Fibroblast of skin of left biceps (primary cell): ENCODE measurements at regions not wholly inside any gene's neighbourhood (a gene's known extent, or its start where the extent isn't known, plus 50 kb on each side); places are given as distances from the start of the nearest gene placed in this dataset.
A peak's percentile ranks its signal among the peaks of the same experiment; 100 is the strongest.
"Not testable (repeated sequence)": the region's sequence is repeated elsewhere in the genome, so short reads cannot be mapped to it uniquely, and the experiment has no call there.

Experiments used
- DNase-seq, 2 experiments: peaks; one replicate each; pipeline ENCODE4 v3.0.0-alpha.2; 2013; ENCODE audit warnings: low read depth in 2 of 2

GRCh38 chr9:73095425-73095824 is 56.2 kb upstream of the ANXA1 start:
- no peak for DNase-seq

GRCh38 chr9:73093740-73094379 is 57.8 kb upstream of the ANXA1 start:
- no peak for DNase-seq

DNA sequence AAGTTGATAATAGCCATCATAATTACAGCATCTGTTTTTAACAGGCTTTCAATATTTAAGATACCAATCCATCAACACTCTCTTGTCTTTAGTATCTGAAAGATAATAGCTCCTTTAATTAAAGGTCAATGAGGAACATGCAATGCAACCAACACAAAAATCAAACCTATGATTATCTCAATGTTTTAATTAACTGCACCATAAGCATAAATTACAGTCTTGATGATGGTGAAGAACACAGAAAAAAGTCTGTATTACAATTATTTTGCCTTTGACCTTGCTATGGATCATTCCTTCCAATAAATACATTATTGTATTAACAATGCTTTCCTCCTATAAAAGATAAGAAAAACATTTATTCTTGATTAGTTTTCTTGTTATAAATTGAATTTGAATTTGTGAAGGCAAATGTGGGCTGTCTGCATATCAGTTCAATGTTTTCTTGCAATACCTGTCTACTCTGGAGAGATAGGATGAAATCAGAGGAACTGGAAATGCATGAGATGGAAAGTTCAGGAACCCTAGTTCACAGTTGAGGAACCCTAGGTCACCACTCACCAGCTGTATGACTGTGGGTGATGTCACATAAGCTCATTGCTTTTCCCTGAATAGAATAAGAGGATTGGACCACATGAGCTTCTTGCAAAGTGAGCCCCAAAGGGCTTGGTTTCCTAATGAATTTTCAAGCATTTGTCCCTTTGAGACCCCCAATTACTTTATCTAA is 58.5 kb upstream of the ANXA1 start:
- DNase-seq = no peak

DNA sequence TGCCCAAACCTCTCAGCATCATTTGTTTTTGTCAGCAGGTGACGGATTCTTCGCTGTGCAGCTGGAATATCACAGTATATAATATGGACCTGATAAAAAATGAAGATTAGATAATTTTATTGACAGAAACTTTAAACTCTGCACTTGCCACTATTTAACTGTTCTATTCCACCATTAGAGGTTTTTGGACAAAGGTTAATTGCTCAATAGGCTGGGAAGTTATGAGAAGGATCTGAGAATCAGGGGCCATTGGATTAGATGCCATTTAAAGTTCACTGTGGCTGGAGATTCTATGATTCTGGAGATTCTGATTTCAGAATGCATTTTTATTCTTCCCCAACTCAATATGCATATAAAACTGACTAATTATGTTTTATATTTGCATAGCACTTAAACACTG is 59.8 kb upstream of the ANXA1 start:
- DNase-seq = no peak

GRCh38 chr9:73090214-73090613 is 61.5 kb upstream of the ANXA1 start:
- DNase-seq = no peak

DNA sequence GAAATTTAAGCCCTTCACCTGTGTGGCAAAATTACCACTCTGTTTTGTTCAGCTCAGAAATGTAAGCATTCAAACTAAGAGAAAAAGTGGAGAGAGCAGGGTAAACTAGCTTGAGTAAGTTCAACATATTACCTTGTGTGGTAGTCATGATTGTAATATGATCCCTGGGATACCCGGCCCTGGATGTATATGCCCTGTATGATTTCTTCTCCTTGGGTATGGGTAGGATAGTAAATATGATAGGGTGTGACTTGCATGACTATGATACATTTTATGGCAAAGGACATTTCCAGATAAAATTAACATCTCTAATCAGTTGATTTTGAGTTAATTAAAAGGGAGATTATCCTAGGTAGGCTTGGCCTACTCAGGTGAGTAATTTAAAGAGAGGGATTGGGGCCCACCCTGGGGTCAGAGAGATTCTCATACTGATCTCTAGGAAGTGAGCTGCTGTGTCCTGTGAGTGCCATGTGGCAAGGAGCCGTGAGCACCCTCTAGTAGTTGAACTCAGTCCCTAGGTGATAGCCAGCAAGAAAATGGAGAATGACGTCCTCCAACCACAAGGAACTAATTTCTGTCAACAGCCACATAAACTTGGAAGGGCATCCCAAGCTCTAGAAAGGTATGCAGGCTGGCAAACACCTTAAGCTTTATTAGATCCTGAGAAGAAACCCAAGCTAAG is 62.2 kb upstream of the ANXA1 start:
- no peak for DNase-seq

GRCh38 chr9:73087876-73088275 is 63.8 kb upstream of the ANXA1 start:
- not testable (repeated sequence) for DNase-seq

GRCh38 chr9:73083519-73083918 is 68.1 kb upstream of the ANXA1 start:
- no peak for DNase-seq

- peak; percentile 3 to 8 for DNase-seq
Measured at GRCh38 chr9:73081979-73082657, 69.5 kb upstream of the ANXA1 start.

DNA sequence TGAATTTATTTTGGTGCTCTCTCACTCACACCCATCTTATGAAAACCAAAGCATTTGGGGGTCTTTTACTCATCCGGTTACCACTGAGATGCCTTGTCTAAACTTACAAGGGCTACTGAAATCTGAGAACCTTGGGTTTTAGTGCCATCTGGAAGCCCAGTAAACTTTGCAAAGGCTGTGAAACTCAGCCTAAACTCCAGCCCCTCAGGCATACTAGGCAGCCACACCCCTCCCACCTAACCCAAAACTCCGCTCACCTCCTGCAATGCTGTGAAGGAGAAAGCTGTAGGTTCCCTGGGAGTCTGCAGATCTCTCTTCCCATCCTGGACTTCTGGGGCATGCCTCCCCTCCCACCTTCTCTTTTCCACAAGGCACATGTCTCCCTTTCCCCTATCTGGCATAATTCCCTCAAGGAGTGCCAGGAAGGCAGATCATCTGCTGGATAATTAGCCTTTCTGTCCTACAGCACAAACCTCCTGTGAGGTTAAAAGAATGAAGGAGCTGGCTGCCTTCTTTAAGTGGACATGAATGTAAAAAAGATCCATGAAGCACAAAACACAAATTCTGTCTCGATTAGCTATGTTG is 71.5 kb upstream of the ANXA1 start:
- no peak for DNase-seq

GRCh38 chr9:73079326-73079725 is 72.3 kb upstream of the ANXA1 start:
- DNase-seq = no peak

DNA sequence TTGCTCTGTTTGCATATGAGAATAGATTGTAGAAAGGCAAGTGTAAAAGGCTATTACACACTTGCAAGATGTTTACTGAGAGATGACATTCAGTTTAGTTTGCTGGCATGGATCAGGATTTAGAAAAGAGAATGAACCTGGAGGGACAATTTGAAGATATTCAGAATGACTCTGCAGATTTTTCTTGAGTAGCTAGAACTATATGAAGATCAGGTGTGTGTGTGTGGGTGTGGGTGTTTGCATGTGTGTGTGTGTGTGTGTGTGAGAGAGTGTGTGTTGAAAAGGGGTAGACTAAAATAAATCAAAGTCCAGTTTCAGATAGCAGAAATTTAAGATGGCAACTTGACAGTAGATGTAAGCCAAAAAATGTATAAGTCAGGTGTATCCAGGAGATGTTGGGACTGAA is 74.0 kb upstream of the ANXA1 start:
- DNase-seq = no peak

DNA sequence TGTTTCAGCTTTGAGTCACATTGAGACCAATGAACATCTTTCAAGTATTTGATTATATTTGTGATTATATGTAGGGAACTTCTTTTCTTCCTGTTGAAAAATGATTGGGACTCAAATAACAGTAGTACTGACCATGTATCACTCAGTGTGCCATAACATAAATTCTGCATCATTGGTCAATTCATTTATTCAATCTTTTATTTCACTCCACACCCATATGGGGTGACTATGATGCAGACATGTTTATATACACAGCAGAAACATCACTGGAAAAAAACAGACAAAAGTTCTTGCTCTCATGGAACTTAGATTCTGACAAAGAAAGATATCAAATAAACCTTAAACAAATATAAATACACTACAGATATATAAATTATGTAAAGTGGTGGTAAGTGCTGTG is 74.7 kb upstream of the ANXA1 start:
- DNase-seq = no peak

- no peak for DNase-seq
Measured at GRCh38 chr9:73074176-73074708, 77.4 kb upstream of the ANXA1 start.

GRCh38 chr9:73073337-73074175 is 78.1 kb upstream of the ANXA1 start:
- no peak for DNase-seq

GRCh38 chr9:73067074-73067473 is 84.6 kb upstream of the ANXA1 start:
- DNase-seq = no peak

DNA sequence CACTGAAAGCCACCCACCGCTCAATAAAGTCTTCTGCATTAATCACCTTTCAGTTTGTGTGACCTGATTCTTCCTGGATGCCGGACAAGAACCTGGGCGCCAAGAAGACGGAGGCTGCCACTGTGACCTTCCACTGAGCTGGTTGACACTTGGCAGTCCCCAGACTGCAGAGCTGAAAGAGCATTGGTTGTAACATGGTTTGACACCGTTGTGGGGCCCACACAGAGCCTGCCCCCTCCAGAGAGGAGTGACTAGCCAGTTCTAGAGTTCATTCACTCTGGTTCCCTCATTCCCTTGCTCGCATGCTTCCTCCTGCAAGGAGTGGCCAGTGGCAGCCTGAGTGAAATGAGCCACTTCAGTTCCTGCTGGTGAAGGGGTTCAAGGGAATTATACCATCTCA is 86.2 kb upstream of the ANXA1 start:
- no peak for DNase-seq

DNA sequence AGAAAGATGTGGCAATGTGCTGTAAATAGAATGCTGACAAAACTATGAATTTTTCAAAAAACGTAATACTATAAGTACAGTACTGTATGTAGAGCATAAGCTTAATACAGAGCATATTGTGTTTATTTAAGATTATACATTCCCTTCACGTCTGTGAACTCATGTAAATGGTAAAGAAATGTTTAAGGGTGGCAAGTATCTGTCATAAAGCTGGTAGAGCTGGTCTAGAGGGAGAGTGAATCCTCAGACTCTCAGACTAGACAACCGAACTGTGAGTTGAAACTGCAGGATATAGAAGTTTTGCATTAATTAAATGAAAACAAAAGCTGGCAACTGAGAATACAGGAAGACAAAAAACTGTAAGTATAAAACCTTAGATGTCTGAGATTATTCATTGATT is 87.3 kb upstream of the ANXA1 start:
- DNase-seq = no peak

GRCh38 chr9:73061146-73061545 is 90.5 kb upstream of the ANXA1 start:
- no peak for DNase-seq

DNA sequence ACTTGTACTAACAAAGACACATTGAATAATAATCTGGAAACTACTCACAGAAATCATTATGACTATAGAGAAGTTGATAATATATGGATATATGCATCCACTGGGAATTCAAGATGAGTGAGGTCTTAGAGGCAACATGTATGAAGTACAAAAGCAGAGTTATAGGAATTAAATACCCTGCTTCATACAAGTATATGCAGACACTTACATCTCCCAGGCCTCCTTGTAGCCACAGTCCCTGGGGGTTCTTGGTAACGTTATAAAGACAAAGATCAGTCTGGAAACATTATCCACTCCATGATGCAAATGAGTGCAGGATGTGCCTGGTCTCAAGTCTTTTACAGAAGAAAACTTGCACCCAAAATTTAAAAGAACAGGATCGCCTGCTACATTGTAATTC is 92.4 kb upstream of the ANXA1 start:
- DNase-seq = no peak

GRCh38 chr9:73056245-73056644 is 95.4 kb upstream of the ANXA1 start:
- no peak for DNase-seq
